Fibroblast of lung (primary cell): ENCODE measurements at regions not wholly inside any gene's neighbourhood (a gene's known extent, or its start where the extent isn't known, plus 50 kb on each side); places are given as distances from the start of the nearest gene placed in this dataset.

Source experiments
- DNase-seq, 2 donors: peaks; one replicate each; pipeline versions ENCODE4 v3.0.0 to v3.0.0-alpha.2; 2010; ENCODE audit warnings: low read depth in 2 of 2
- H2AFZ ChIP-seq: 2 replicates; pipeline ENCODE4 v1.5.1; 2012; ENCODE audit warnings: low read length, control low read depth, inconsistent platforms
- H3K27ac ChIP-seq: 2 replicates; pipeline ENCODE4 v1.5.1; 2011; ENCODE audit warnings: low read length, control low read depth; ENCODE audit not compliant: insufficient read depth
- H3K27me3 ChIP-seq: 2 replicates; pipeline ENCODE4 v1.5.1; 2011; ENCODE audit warnings: mild to moderate bottlenecking, low read length; ENCODE audit not compliant: control insufficient read depth, insufficient read depth
- H3K36me3 ChIP-seq: 2 replicates; pipeline ENCODE4 v1.5.1; 2011; ENCODE audit warnings: low read length; ENCODE audit not compliant: control insufficient read depth, insufficient read depth
- H3K4me1 ChIP-seq: 2 replicates; pipeline ENCODE4 v1.5.1; 2011; ENCODE audit warnings: low read length; ENCODE audit not compliant: control insufficient read depth, insufficient read depth; ENCODE audit errors: extremely low read depth
- H3K4me2 ChIP-seq: 2 replicates; pipeline ENCODE4 v1.5.1; 2011; ENCODE audit warnings: low read length, control low read depth; ENCODE audit not compliant: insufficient read depth; ENCODE audit errors: extremely low read depth
- H3K4me3 ChIP-seq, 4 experiments: fragments of 200-600 bp in 1 of 4; sonication (generic) in 1 of 4; replicated peaks in 1 of 4; 2 replicates each; pipeline ENCODE4 v1.5.1; 2011 to 2016; ENCODE audit warnings: low read length in 4 of 4, low read depth in 3 of 4, mild to moderate bottlenecking in 3 of 4, control low read depth in 2 of 4, inconsistent platforms in 1 of 4, mixed read lengths in 1 of 4; ENCODE audit not compliant: insufficient read depth in 1 of 4; ENCODE audit errors: control extremely low read depth in 1 of 4
- H3K79me2 ChIP-seq: 2 replicates; pipeline ENCODE4 v1.5.1; 2012; ENCODE audit warnings: mild to moderate bottlenecking, low read length, inconsistent platforms; ENCODE audit not compliant: control insufficient read depth, insufficient read depth
- H3K9ac ChIP-seq: 2 replicates; pipeline ENCODE4 v1.5.1; 2011; ENCODE audit warnings: mild to moderate bottlenecking, low read length, control low read depth; ENCODE audit not compliant: insufficient read depth
- H3K9me3 ChIP-seq: 2 replicates; pipeline ENCODE4 v1.5.1; 2012; ENCODE audit warnings: low read depth, low read length; ENCODE audit not compliant: control insufficient read depth, insufficient read depth
- H4K20me1 ChIP-seq: 2 replicates; pipeline ENCODE4 v1.5.1; 2011; ENCODE audit warnings: low read length; ENCODE audit not compliant: control insufficient read depth, insufficient read depth; ENCODE audit errors: extremely low read depth
- EZH2 ChIP-seq: IDR thresholded peaks from 2 replicates; pipeline ENCODE4 v1.5.1; 2012; ENCODE audit warnings: low read length, control low read depth, mild to moderate bottlenecking; ENCODE audit errors: missing control alignments
- TF ChIP-seq, protein P1 (sequence below), 2 donors: IDR thresholded peaks in 1 of 2; conservative IDR thresholded peaks in 1 of 2; 1 replicate in 1 of 2; 2 replicates in 1 of 2; pipeline ENCODE4 v1.5.1; 2011 to 2012; ENCODE audit warnings: low read length in 2 of 2, control low read depth in 1 of 2, inconsistent platforms in 1 of 2, low read depth in 1 of 2, mild to moderate bottlenecking in 1 of 2

DNA sequence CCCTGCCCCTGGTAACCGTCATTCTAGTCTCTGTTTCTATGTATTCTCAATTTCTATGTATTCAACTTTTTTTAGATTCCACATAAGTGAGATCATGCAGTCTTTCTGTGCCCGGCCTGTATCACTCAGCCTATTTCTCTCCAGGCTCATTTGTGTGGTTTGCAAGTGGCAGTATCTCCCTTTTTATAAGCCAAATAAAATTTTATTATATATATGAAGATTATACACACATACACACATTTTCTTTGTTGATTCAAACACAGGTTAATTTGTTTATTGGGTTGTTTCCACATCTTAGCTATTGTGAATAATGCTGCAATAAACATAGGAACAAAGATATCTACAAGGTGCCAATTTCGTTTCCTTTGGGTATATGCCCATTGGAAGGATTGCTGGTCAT lies 571.7 kb downstream of the DHX35 start:
- Histone ChIP-seq H3K9ac (no peak overlapping the region), H3K4me3 (no peak overlapping the region), H3K9me3 (no peaks in the 10 kb centered on the region), H2AFZ (no peak overlapping the region), H3K79me2 (no peaks in the 10 kb centered on the region), H3K36me3 (no peaks in the 10 kb centered on the region), H3K27me3 (no peaks in the 10 kb centered on the region), H3K4me2 (no peak overlapping the region), H3K27ac (no peak overlapping the region), H3K4me1 (no peaks in the 10 kb centered on the region), H4K20me1 (no peaks in the 10 kb centered on the region)
- no peak for DNase-seq
- TF ChIP-seq, protein P1, sequence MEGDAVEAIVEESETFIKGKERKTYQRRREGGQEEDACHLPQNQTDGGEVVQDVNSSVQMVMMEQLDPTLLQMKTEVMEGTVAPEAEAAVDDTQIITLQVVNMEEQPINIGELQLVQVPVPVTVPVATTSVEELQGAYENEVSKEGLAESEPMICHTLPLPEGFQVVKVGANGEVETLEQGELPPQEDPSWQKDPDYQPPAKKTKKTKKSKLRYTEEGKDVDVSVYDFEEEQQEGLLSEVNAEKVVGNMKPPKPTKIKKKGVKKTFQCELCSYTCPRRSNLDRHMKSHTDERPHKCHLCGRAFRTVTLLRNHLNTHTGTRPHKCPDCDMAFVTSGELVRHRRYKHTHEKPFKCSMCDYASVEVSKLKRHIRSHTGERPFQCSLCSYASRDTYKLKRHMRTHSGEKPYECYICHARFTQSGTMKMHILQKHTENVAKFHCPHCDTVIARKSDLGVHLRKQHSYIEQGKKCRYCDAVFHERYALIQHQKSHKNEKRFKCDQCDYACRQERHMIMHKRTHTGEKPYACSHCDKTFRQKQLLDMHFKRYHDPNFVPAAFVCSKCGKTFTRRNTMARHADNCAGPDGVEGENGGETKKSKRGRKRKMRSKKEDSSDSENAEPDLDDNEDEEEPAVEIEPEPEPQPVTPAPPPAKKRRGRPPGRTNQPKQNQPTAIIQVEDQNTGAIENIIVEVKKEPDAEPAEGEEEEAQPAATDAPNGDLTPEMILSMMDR (conservative IDR thresholded peaks at IDR 0.05 in 1 of 2, IDR thresholded peaks at IDR 0.05 in 1 of 2; ENCODE audit: low read depth in 1 of 2, low read length in 2 of 2): no peak
- no peak for TF ChIP-seq EZH2

DNA sequence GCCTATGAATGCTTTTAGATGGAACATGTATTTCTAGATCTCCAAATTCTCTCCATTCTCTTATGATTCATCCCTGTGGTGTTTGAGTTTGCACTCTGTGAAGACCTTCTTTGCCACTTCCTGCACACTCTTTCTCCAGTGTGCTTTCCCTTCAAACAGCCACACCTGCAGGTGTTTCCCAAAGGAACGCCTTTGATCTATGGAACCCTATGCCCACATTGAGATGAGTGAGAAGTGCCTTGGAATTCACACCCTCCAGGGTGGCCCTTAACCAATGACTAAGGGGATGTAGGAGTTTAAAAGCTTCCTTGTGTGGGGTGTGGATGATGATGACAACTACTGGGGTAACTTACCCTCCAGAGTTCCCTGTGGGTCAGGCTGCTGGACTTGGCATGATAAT lies 570.1 kb downstream of the DHX35 start:
- Histone ChIP-seq H3K27me3 (no peaks in the 10 kb centered on the region), H4K20me1 (no peaks in the 10 kb centered on the region), H3K27ac (no peak overlapping the region), H3K36me3 (no peaks in the 10 kb centered on the region), H3K9ac (no peak overlapping the region), H3K4me2 (no peak overlapping the region), H3K4me1 (no peaks in the 10 kb centered on the region), H3K4me3 (no peak overlapping the region), H3K79me2 (no peaks in the 10 kb centered on the region), H3K9me3 (no peaks in the 10 kb centered on the region), H2AFZ (no peak overlapping the region)
- DNase-seq: no peak
- TF ChIP-seq EZH2: no peak
- TF ChIP-seq, protein P1 (conservative IDR thresholded peaks at IDR 0.05 in 1 of 2, IDR thresholded peaks at IDR 0.05 in 1 of 2; ENCODE audit: low read depth in 1 of 2, low read length in 2 of 2): no peak

DNA sequence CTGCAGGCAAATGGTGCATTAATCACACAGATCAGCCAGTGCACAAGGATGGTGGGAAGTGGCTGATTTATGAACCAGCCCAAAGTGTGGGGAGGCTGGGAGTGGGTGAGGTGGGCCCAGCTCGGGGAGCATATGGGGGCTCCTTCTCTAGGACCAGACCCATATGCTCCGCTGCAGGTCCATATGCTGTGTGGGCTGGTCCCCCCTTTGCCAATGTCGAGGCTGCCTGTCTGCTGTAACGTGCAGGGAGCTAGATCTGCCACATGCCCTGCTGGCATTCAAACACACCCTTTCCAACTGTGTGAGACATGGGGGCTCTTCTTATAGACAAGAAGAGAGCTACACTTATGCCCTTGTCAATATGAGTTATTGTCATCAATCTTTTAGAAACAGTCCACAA lies 566.3 kb downstream of the DHX35 start:
- no peaks in the 10 kb centered on the region for H3K79me2 ChIP-seq
- H3K4me2 ChIP-seq: no peak overlapping the region
- H3K27ac ChIP-seq: no peak overlapping the region
- H2AFZ ChIP-seq: no peak overlapping the region
- H3K9ac ChIP-seq: no peak overlapping the region
- no peak for DNase-seq
- H3K27me3 ChIP-seq: no peaks in the 10 kb centered on the region
- no peaks in the 10 kb centered on the region for H3K9me3 ChIP-seq
- H3K4me1 ChIP-seq: no peaks in the 10 kb centered on the region
- no peak for TF ChIP-seq EZH2
- TF ChIP-seq, protein P1 (conservative IDR thresholded peaks at IDR 0.05 in 1 of 2, IDR thresholded peaks at IDR 0.05 in 1 of 2; ENCODE audit: low read depth in 1 of 2, low read length in 2 of 2): no peak
- no peak overlapping the region for H3K4me3 ChIP-seq
- no peaks in the 10 kb centered on the region for H3K36me3 ChIP-seq
- H4K20me1 ChIP-seq: no peaks in the 10 kb centered on the region
